Progenitor cell of endocrine pancreas (in vitro differentiated cells): ENCODE measurements at regions not wholly inside any gene's neighbourhood (a gene's known extent, or its start where the extent isn't known, plus 50 kb on each side); places are given as distances from the start of the nearest gene placed in this dataset.

Source experiments
- DNase-seq: peaks from one replicate; pipeline ENCODE4 v3.0.0; 2021; ENCODE audit warnings: low spot score; ENCODE audit not compliant: unreplicated experiment
- H3K27ac Mint-ChIP-seq: 2 replicates; pipeline ENCODE4 v1.8.0; 2021; ENCODE audit warnings: mild to moderate bottlenecking, moderate library complexity, mixed read lengths
- H3K27me3 Mint-ChIP-seq: 2 replicates; pipeline ENCODE4 v1.8.0; 2021; ENCODE audit warnings: mixed read lengths
- H3K36me3 Mint-ChIP-seq: 2 replicates; pipeline ENCODE4 v1.8.0; 2022; ENCODE audit warnings: mixed read lengths; ENCODE audit not compliant: insufficient read depth
- H3K4me1 Mint-ChIP-seq: 2 replicates; pipeline ENCODE4 v1.8.0; 2021; ENCODE audit warnings: low read depth, mixed read lengths
- H3K4me3 Mint-ChIP-seq: 2 replicates; pipeline ENCODE4 v1.8.0; 2021; ENCODE audit warnings: low read depth, mild to moderate bottlenecking, moderate library complexity, mixed read lengths
- H3K9me3 Mint-ChIP-seq: 2 replicates; pipeline ENCODE4 v1.8.0; 2021; ENCODE audit warnings: low read depth, mixed read lengths
- TF ChIP-seq, protein P1 (sequence below): fragments of 200-600 bp; sonication (generic); IDR thresholded peaks from one replicate; pipeline ENCODE4 v1.5.0; 2021; ENCODE audit warnings: antibody characterized with exemption, mild to moderate bottlenecking; ENCODE audit not compliant: unreplicated experiment

DNA sequence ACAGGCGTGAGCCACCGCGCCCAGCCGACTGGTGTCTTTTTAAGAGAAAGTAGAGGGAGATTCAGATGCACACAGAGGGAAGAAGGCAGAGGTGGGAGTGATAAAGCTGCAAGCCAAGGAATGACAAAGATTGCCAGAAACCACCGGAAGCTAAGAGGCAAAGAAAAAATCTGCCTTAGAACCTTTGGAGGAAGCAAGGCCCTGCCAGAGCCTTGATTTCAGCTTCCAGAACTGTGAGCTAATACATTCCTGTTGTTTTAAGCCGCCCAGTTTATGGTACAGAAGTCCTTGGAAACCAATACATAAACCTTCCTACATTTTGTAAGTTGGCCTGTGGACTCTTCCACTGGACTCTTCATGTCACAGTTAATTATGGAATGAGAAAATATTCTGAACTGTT is 71.7 kb upstream of the SOX21 start:
- Mint-ChIP-seq H3K9me3 (peaks cover 7% of the 10 kb centered on the region), H3K4me3 (no peak overlapping the region), H3K27me3 (no peaks in the 10 kb centered on the region), H3K27ac (no peak overlapping the region), H3K4me1 (peaks cover 6% of the 10 kb centered on the region), H3K36me3 (no peaks in the 10 kb centered on the region)
- TF ChIP-seq, protein P1, sequence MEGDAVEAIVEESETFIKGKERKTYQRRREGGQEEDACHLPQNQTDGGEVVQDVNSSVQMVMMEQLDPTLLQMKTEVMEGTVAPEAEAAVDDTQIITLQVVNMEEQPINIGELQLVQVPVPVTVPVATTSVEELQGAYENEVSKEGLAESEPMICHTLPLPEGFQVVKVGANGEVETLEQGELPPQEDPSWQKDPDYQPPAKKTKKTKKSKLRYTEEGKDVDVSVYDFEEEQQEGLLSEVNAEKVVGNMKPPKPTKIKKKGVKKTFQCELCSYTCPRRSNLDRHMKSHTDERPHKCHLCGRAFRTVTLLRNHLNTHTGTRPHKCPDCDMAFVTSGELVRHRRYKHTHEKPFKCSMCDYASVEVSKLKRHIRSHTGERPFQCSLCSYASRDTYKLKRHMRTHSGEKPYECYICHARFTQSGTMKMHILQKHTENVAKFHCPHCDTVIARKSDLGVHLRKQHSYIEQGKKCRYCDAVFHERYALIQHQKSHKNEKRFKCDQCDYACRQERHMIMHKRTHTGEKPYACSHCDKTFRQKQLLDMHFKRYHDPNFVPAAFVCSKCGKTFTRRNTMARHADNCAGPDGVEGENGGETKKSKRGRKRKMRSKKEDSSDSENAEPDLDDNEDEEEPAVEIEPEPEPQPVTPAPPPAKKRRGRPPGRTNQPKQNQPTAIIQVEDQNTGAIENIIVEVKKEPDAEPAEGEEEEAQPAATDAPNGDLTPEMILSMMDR, result no peak
- no peak for DNase-seq

DNA sequence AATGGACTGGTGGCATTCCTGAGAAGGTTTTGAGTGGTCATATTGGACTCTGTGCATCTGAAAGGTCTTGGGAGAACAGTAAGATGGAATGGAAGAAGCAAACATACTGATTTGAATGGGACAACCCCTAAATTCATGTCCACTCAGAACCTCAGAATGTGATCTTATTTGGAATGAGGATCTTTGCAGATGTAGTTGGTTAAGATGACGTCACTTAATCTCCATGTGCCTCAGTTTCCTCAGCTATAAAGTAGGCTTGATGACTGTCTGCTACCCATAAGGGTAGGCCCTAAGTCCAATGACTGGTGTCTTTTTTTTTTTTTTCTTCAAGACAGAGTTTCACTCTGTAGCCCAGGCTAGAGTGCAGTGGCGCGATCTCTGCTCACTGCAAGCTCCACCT is 71.1 kb upstream of the SOX21 start:
- Mint-ChIP-seq H3K4me1 (peaks cover 8% of the 10 kb centered on the region), H3K4me3 (no peak overlapping the region), H3K9me3 (peaks cover 7% of the 10 kb centered on the region), H3K36me3 (no peaks in the 10 kb centered on the region), H3K27me3 (no peaks in the 10 kb centered on the region), H3K27ac (no peak overlapping the region)
- no peak for DNase-seq
- TF ChIP-seq, protein P1, result no peak

DNA sequence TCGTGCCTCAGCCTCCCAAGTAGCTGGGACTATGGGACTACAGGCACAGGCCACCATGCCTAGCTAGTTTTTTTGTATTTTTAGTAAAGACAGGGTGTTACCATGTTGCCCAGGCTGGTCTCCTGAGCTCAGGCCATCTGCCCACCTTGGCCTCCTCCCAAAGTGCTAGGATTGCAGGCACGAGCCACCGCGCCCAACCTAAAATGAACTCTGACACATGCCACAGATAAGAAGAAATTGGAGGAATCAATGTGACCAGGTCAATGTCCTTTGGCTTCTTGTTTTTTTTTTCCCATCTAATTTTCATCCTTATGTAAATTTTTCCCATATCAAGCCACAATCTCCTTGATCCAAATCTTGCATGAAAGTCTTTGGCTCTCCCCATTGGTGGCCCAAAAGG is 68.1 kb upstream of the SOX21 start:
- Mint-ChIP-seq H3K9me3 (peaks cover 4% of the 10 kb centered on the region), H3K27ac (no peak overlapping the region), H3K36me3 (no peaks in the 10 kb centered on the region), H3K27me3 (no peaks in the 10 kb centered on the region), H3K4me1 (peaks cover 8% of the 10 kb centered on the region), H3K4me3 (no peak overlapping the region)
- TF ChIP-seq, protein P1, result no peak
- DNase-seq, result no peak

DNA sequence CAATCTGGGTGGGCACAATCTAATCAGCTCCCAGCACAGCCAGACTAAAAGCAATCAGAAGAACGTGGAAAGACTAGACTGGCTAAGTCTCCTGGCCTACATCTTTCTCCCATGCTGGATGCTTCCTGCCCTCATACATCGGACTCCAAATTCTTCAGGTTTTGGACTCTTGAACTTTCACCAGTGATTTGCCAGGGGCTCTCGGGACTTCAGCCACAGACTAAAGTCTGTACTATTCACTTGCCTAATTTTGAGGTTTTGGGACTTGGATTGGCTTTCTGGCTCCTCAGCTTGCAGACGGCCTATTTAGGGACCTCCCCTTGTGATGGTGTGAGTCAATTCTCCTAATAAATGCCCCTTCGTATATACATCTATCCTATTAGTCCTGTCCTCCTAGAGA is 66.6 kb upstream of the SOX21 start:
- H3K36me3 Mint-ChIP-seq, result no peaks in the 10 kb centered on the region
- H3K27ac Mint-ChIP-seq, result no peak overlapping the region
- TF ChIP-seq, protein P1, result no peak
- no peak for DNase-seq
- no peaks in the 10 kb centered on the region for H3K27me3 Mint-ChIP-seq
- peaks cover 4% of the 10 kb centered on the region for H3K9me3 Mint-ChIP-seq
- H3K4me3 Mint-ChIP-seq, result no peak overlapping the region
- H3K4me1 Mint-ChIP-seq, result peaks cover 10% of the 10 kb centered on the region

DNA sequence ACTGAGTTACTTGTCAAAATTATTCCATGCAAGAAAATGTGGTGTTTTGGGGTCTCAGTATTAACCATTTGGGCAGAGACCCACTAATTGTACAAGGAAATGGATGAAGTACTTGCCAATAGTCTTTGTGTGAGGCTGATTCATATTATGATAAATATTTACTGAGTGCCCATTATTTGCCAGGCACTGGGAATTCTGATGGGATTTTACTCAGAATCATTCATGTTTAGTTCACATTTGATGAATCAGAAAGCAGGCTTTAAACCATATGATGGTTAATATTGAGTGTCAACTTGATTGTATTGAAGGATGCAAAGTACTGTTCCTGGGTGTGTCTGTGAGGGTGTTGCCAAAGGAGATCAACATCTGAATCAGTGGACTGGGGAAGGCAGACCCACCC is 66.2 kb upstream of the SOX21 start:
- Mint-ChIP-seq H3K36me3 (no peaks in the 10 kb centered on the region), H3K27ac (no peak overlapping the region), H3K27me3 (no peaks in the 10 kb centered on the region), H3K9me3 (peaks cover 4% of the 10 kb centered on the region), H3K4me3 (no peak overlapping the region), H3K4me1 (peaks cover 12% of the 10 kb centered on the region)
- TF ChIP-seq, protein P1, result no peak
- DNase-seq, result no peak

DNA sequence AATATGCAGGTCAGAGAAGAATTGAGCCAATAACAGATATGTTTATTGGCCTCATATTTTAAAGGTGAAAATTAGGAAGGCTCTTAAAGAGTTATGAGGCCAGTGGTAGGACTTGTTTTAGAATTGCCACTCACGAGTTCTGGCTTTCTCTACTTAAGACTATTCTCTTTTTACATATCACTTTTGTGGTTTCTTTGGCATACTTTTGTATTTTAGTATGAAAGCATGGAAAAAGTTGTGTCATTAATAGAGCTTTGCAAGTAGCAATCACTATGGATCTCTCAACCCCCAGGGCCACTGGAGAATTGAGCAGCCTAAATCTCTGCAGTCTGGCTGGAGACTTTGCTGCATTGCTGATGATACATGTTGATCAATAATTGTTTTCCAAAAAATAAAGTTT is 64.6 kb upstream of the SOX21 start:
- no peaks in the 10 kb centered on the region for H3K27me3 Mint-ChIP-seq
- H3K36me3 Mint-ChIP-seq, result no peaks in the 10 kb centered on the region
- H3K4me3 Mint-ChIP-seq, result no peak overlapping the region
- TF ChIP-seq, protein P1, result no peak
- DNase-seq, result no peak
- H3K27ac Mint-ChIP-seq, result no peak overlapping the region
- H3K9me3 Mint-ChIP-seq, result no peaks in the 10 kb centered on the region
- peaks cover 17% of the 10 kb centered on the region for H3K4me1 Mint-ChIP-seq
